Renal cortex interstitium (tissue), 11 donors: ENCODE measurements at regions not wholly inside any gene's neighbourhood (a gene's known extent, or its start where the extent isn't known, plus 50 kb on each side); places are given as distances from the start of the nearest gene placed in this dataset.

Experiments used
- DNase-seq, 11 donors: peaks; one replicate each; pipeline ENCODE4 v3.0.0-alpha.2; 2013; ENCODE audit warnings: low read depth in 9 of 11, low spot score in 4 of 11; ENCODE audit errors: extremely low read depth in 1 of 11

DNA sequence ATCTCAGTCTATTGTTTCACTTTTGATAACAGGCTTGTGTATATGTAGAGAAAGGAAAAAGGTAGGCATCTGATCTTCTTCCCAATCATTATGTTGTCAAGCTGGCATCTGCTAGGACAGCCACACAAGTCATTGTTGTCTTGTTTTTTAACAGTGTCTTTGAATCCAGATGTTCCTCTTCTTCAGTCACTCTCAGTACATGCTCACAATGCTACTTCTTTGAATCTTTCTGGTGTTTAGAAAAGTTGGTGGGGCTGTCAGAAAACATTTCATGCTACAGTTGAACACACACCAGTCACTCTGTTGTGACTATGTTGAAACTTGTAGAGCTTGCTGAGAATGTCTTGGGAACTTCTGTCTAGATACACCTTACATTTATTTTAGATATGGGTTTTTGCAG lies 1231.4 kb upstream of the MIR17HG start:
- no peak for DNase-seq

DNA sequence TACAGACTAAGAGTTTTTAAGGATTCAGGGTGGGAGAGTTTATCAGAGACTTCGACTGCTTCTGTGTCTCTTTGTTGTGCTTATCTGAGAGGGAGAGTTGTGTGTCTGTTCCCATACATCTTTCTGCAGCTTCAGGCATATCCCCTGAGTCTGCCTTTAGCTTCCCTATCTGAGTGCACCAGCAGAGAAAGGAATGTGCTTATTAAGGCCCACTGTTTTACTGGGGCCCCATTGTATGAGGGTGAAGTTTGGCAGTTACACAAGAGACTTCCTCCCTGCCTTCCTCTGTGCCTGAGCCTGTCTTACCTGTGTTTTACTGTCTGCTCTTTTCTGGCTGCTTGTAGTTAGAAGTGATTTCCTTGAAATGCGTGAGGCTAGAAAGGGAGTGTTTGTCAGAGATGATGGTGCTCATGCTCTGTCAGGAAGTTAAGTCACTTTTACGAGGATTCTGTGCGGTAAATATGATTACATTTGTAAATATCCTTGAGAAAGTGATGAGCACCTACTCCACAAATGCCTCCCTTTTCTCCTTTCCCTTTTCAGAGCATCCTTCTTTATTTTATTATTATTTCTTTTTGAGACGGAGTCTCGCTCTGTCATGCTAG lies 1228.9 kb upstream of the MIR17HG start:
- DNase-seq, result no peak

- DNase-seq, result no peak
Observed at GRCh38 chr13:90120026-90120425, 1227.5 kb upstream of the MIR17HG start.

DNA sequence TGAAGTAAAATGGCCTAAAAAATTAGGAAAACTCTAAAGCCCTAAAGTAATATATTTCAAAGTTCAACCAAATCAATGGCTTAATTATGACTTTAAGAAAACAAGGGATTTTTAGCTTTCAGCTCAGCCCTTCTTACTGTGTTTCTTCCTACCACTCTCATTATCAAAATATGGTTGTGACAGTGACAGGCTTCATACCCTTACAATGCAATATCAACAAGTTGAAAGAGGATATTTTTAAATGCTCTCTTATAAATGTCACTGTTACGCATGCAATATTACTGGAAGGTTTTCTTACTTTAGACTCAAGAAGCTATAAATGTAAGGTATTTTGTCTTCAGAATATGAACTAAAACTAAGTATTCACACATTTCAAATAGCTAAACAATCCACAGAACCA lies 1225.7 kb upstream of the MIR17HG start:
- no peak for DNase-seq

DNA sequence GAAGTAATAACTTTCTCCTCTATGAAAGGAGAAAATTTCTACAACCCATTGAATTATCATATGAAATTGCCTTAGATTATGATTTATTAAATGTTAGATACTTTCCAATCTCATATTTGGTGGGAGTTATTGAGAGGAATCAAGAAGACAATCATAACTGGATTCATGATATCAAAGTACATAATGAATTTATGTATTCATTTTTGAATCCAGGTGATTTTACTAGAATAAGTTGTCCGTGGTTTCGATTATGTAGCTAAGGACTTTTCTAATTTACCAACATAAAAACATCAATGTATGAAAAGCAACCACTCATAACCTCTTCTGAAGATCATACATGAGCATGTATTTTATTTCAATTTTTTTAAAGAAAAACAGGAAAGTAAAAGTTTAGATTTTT lies 1225.0 kb upstream of the MIR17HG start:
- no peak for DNase-seq

DNA sequence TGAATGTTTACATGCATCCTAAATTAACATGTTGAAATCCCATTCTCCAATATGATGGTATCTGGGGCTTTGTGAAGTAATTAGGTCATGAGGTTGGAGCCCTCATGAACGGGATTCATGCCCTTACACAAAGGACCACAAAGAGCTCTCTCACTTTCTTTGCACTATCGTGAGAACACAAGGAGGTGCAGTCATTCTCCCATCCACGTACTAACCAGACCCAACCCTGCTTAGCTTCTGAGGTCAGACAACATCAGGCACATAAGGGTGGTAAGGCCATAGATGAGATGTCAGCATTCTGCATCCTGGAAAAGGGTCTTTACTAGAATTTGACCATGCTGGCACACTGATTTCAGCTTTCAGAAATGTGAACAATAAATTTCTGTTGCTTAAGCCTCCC lies 1211.9 kb upstream of the MIR17HG start:
- no peak for DNase-seq

GRCh38 chr13:90142251-90142650 lies 1205.2 kb upstream of the MIR17HG start:
- no peak for DNase-seq

GRCh38 chr13:90154311-90154960 lies 1193.1 kb upstream of the MIR17HG start:
- DNase-seq, result no peak

- DNase-seq, result no peak
Observed at GRCh38 chr13:90156390-90156789, 1191.1 kb upstream of the MIR17HG start.

- no peak for DNase-seq
Observed at GRCh38 chr13:90168953-90169352, 1178.5 kb upstream of the MIR17HG start.

DNA sequence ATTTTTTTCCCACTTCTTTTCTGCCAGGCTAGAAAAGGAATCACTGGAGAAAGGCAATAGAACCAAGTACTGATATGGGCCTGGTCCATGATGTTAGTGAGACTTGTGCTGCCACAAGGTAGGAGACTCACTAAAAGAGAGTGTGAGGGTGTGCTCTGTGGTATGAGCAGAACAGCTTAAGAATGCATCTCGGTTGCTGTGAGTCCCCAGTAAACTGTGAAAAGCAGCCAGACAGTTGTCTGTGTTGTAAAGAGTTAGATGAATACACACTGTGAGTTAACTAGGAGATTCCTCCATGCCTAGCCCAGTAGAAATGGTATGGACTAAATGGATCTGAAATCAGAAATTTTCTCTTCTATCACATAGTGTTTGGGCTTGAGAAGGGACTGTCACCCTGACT lies 1177.3 kb upstream of the MIR17HG start:
- no peak for DNase-seq

DNA sequence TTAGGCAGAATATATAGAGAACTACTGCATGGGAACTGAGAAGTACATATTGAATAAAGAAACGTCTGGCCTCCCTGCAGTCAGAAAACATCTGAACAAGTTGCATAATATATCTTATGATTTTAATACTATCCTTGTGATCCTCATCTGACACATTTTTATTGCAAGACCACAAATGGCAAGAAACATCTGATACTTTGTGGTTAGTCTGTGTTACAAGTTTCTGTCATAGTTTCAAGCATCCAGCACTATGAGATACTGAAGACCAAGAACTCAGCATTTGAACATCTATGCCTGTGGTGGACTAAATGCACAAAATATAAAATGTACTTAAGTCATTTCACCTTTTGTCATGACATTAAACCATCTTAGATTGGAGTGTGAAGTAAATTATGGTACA lies 1175.8 kb upstream of the MIR17HG start:
- no peak for DNase-seq

DNA sequence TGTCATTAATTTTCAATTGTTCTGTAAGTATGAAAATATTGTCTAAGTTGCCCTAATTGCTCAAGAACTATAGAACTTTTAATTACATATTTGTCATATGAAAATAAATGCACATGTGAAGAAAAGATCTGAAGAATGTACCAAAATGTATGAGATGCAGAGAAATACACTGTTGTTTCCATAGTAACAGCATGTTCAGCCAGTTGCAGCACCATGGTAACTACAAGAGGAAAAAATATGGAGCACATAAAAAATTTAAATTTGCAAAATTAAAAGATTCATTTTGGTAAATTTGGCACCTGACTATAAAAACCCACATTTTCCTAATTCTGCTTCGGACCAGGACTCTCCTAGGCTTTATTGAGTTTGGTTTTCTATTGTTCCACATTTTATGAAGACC lies 1170.0 kb upstream of the MIR17HG start:
- DNase-seq, result no peak

GRCh38 chr13:90184355-90184754 lies 1163.1 kb upstream of the MIR17HG start:
- no peak for DNase-seq

GRCh38 chr13:90185734-90186133 lies 1161.8 kb upstream of the MIR17HG start:
- no peak for DNase-seq

- DNase-seq, result no peak
Observed at GRCh38 chr13:90187478-90188350, 1159.8 kb upstream of the MIR17HG start.

DNA sequence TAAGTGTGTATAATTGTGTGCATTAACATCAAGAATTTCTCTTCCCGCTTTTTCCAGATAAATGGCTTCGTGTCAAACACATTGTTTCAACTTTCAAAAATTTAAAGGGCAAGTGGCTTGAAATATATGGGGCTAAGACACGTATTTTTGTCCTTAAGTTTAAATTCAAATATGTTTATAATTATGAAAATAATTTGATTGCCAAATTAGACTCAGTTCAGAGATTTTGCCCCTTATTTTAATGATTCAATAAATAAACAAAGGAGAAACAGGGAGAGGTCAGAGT lies 1159.2 kb upstream of the MIR17HG start:
- DNase-seq, result no peak

DNA sequence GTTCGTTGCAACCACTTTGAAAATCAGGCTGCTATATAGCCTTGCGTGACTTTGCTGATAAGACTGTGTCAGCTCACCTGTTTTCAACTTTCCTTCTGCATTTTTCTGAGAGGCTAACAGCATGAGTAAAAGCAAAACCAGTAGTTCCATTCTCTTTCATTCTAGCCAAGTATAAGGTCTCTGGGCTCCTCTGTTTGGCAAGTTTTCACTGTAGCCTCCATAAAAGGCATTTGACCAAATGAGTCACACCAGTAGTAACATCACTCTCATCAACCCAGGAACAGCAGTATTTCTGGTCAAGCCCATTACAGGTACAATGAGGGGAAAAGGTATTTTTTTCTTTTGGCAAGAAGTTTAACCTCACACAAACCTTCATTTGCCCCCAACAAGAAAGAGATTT lies 1149.8 kb upstream of the MIR17HG start:
- DNase-seq, result no peak

DNA sequence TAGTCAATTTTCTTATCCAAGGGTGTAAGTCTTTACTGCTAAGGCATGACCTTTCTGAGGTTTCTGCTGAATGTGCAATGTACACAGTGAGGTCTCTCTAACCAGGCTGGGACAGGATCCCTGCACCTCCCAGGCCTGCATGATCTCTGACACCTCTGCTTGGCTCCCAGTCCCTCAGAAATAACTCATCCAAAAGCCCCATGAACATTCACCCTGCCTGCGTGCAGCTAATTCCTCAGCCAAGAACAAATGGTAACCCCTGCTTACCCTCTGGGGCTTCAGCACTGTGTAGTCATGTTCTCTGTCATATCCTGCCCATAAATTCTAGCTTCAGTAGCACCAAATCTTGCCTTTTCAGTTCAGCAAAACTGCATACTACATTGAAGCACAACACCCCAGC lies 1146.3 kb upstream of the MIR17HG start:
- DNase-seq, result peak in 10 of 11 donors; percentile 10 to 43 (median 32)

DNA sequence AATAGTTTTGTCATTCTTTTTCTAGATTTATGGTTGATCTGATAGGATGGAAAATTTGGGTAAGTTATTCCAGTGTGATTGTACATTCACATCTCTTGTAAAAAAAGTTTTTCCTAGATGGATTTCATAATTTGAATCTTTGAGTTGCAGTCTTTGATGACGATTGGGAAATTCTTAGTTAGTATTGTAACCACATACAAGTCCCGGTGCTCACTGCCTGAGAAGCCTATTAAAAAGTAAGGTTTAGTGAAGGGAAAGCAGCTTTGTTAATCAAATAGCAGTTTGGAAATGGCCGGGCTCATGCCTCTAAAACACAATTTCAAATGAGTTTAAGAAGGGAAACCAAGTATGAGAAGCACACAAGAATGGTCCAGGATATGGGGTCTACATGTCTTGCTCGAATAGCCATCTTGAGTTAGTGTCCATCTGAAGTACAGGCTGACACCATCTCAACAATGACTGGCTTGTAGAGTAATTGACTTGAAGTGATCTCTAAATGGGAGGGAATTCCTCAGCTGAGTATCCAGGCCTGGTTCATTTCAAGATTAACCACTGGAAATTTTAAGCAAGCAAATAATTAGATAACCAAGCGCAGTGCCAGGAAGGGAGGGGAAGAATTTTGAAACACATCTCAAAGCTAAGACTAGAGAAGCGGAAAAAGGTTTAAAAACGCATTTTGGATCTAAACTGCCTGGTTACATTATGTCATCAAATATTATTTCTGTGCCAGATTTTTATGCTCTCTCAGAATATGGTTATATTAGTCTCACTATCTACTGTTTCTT lies 1145.6 kb upstream of the MIR17HG start:
- DNase-seq, result no peak
